ENCODE measurements at regions not wholly inside any gene's neighbourhood (a gene's known extent, or its start where the extent isn't known, plus 50 kb on each side); places are given as distances from the start of the nearest gene placed in this dataset.

GRCh38 chr1:86273066-86273465 is 116.5 kb upstream of the COL24A1 start:
- no TSS peak for BruUV-seq (replicated peaks)

GRCh38 chr1:86272083-86272482 is 115.5 kb upstream of the COL24A1 start:
- Histone ChIP-seq H2AFZ (ENCODE audit: low read depth, low read length) (no peak overlapping the region), H3K27ac (ENCODE audit: insufficient read depth, low read depth, low read length) (no peak overlapping the region), H3K4me3 (replicated peaks in 1 of 3; ENCODE audit: insufficient read depth in 1 of 3, low read depth in 1 of 3, low read length in 3 of 3) (no peak overlapping the region), H3K9ac (replicated peaks; ENCODE audit: extremely low read depth, insufficient read depth, low read length) (no peak overlapping the region), H3K79me2 (ENCODE audit: control insufficient read depth, insufficient read depth, low read length) (no peaks in the 10 kb centered on the region), H3K4me2 (ENCODE audit: insufficient read depth, low read length) (no peak overlapping the region), H3K27me3 (ENCODE audit: control insufficient read depth in 2 of 2, insufficient read depth in 2 of 2, low read length in 2 of 2) (peaks cover 0 to 5% of the 10 kb centered on the region in 2 experiments), H4K20me1 (replicated peaks; ENCODE audit: control insufficient read depth, extremely low read depth, insufficient read depth, low read length) (no peaks in the 10 kb centered on the region), H3K36me3 (ENCODE audit: control insufficient read depth in 2 of 2, extremely low read depth in 1 of 2, insufficient read depth in 2 of 2, low read length in 2 of 2) (no peaks in the 10 kb centered on the region), H3K4me1 (ENCODE audit: control insufficient read depth, extremely low read depth, insufficient read depth, low read length) (no peaks in the 10 kb centered on the region), H3K9me3 (replicated peaks; ENCODE audit: control insufficient read depth, insufficient read depth, low read length) (no peaks in the 10 kb centered on the region), H3K9me1 (replicated peaks; ENCODE audit: control insufficient read depth, extremely low read depth, insufficient read depth, low read length) (no peaks in the 10 kb centered on the region)
- intact Hi-C loops (cut with micrococcal nuclease) (no loop called here), dilution Hi-C loops (cut with MboI; ENCODE audit: extremely low pct_ligation_motif_present, low sequenced_read_pairs) (no loop called here)
- DNase-seq (ENCODE audit: low read depth, low spot score): no peak
- ChIA-PET POLR2A (no interaction called here), CTCF (no interaction called here)
- no TSS peak for BruUV-seq (replicated peaks)
- TF ChIP-seq POLR2A (IDR thresholded peaks at IDR 0.05; ENCODE audit: low read depth, low read length) (no peak), MAX (IDR thresholded peaks at IDR 0.05; ENCODE audit: insufficient read depth, insufficient read length) (no peak), CTCF (IDR thresholded peaks at IDR 0.05; ENCODE audit: extremely low read depth in 1 of 2, insufficient read depth in 1 of 2, low read depth in 1 of 2, low read length in 2 of 2) (no peak), POLR2AphosphoS5 (IDR thresholded peaks at IDR 0.05; ENCODE audit: insufficient read depth, low read depth, low read length) (no peak), MYC (IDR thresholded peaks at IDR 0.05; ENCODE audit: low read depth, low read length) (no peak), JUN (IDR thresholded peaks at IDR 0.05; ENCODE audit: borderline replicate concordance, insufficient read depth, insufficient read length, low read depth) (no peak), FOS (IDR thresholded peaks at IDR 0.05; ENCODE audit: borderline replicate concordance, insufficient read depth, low read length) (no peak), GATA2 (IDR thresholded peaks at IDR 0.05; ENCODE audit: insufficient read depth, insufficient read length, low read depth, low read length) (no peak), EZH2 (IDR thresholded peaks at IDR 0.05; ENCODE audit: borderline replicate concordance, low read depth, low read length, severe bottlenecking) (no peak)
- FAIRE-seq: no peak

More at GRCh38 chr1:86273066-86273465, 116.5 kb upstream of the COL24A1 start:
- CTCF ChIA-PET: no interaction called here
- Histone ChIP-seq H3K4me3 (replicated peaks in 1 of 3; ENCODE audit: insufficient read depth in 1 of 3, low read depth in 1 of 3, low read length in 3 of 3) (no peak overlapping the region), H2AFZ (ENCODE audit: low read depth, low read length) (no peak overlapping the region), H3K36me3 (ENCODE audit: control insufficient read depth in 2 of 2, extremely low read depth in 1 of 2, insufficient read depth in 2 of 2, low read length in 2 of 2) (no peaks in the 10 kb centered on the region), H4K20me1 (replicated peaks; ENCODE audit: control insufficient read depth, extremely low read depth, insufficient read depth, low read length) (no peaks in the 10 kb centered on the region), H3K4me2 (ENCODE audit: insufficient read depth, low read length) (no peak overlapping the region), H3K9ac (replicated peaks; ENCODE audit: extremely low read depth, insufficient read depth, low read length) (no peak overlapping the region), H3K9me3 (replicated peaks; ENCODE audit: control insufficient read depth, insufficient read depth, low read length) (no peaks in the 10 kb centered on the region), H3K79me2 (ENCODE audit: control insufficient read depth, insufficient read depth, low read length) (no peaks in the 10 kb centered on the region), H3K9me1 (replicated peaks; ENCODE audit: control insufficient read depth, extremely low read depth, insufficient read depth, low read length) (no peaks in the 10 kb centered on the region), H3K27me3 (ENCODE audit: control insufficient read depth in 2 of 2, insufficient read depth in 2 of 2, low read length in 2 of 2) (peaks cover 0 to 4% of the 10 kb centered on the region in 2 experiments), H3K27ac (ENCODE audit: insufficient read depth, low read depth, low read length) (no peak overlapping the region), H3K4me1 (ENCODE audit: control insufficient read depth, extremely low read depth, insufficient read depth, low read length) (no peaks in the 10 kb centered on the region)
- intact Hi-C loops (cut with micrococcal nuclease) (no loop called here), dilution Hi-C loops (cut with MboI; ENCODE audit: extremely low pct_ligation_motif_present, low sequenced_read_pairs) (no loop called here)
- POLR2A ChIA-PET: no interaction called here
- FAIRE-seq (no peak), DNase-seq (ENCODE audit: low read depth, low spot score) (no peak)
- TF ChIP-seq CTCF (IDR thresholded peaks at IDR 0.05; ENCODE audit: extremely low read depth in 1 of 2, insufficient read depth in 1 of 2, low read depth in 1 of 2, low read length in 2 of 2) (no peak), MYC (IDR thresholded peaks at IDR 0.05; ENCODE audit: low read depth, low read length) (no peak), EZH2 (IDR thresholded peaks at IDR 0.05; ENCODE audit: borderline replicate concordance, low read depth, low read length, severe bottlenecking) (no peak), POLR2A (IDR thresholded peaks at IDR 0.05; ENCODE audit: low read depth, low read length) (no peak), POLR2AphosphoS5 (IDR thresholded peaks at IDR 0.05; ENCODE audit: insufficient read depth, low read depth, low read length) (no peak)

Measured in endothelial cell of umbilical vein (primary cell).